A549 (cell line): ENCODE measurements at regions not wholly inside any gene's neighbourhood (a gene's known extent, or its start where the extent isn't known, plus 50 kb on each side); places are given as distances from the start of the nearest gene placed in this dataset.

Experiments used
- CBX2 ChIP-seq: fragments of 200-600 bp; sonication (generic); IDR thresholded peaks from 2 replicates; pipeline ENCODE4 v1.6.1; 2016; ENCODE audit warnings: low read depth, mild to moderate bottlenecking, borderline replicate concordance
- CEBPB ChIP-seq, 2 experiments: fragments of >200 bp in 1 of 2; sonication (Bioruptor Twin) in 1 of 2; formaldehyde crosslinking in 1 of 2; IDR thresholded peaks; 2 replicates each; pipeline ENCODE4 v1.6.1; 2012 to 2016
- CHD2 ChIP-seq: fragments of 150-350 bp; IDR thresholded peaks from 2 replicates; pipeline ENCODE4 v1.6.1; 2014; ENCODE audit warnings: low read length; ENCODE audit not compliant: partially characterized antibody
- FOXS1 ChIP-seq: fragments of 250-450 bp; sonication (Bioruptor Pico); IDR thresholded peaks from 2 replicates; pipeline ENCODE4 v1.5.0; 2020; ENCODE audit warnings: mild to moderate bottlenecking, moderate library complexity
- KDM1A ChIP-seq: fragments of 200-600 bp; sonication (generic); IDR thresholded peaks from 2 replicates; pipeline ENCODE4 v1.6.1; 2016; ENCODE audit warnings: low read depth, mild to moderate bottlenecking
- MAFK ChIP-seq: fragments of 450-650 bp; IDR thresholded peaks from 2 replicates; pipeline ENCODE4 v1.6.1; 2014; ENCODE audit not compliant: partially characterized antibody
- MAX ChIP-seq: IDR thresholded peaks from 2 replicates; pipeline ENCODE4 v1.6.1; 2012
- MAZ ChIP-seq: fragments of 150-350 bp; IDR thresholded peaks from 2 replicates; pipeline ENCODE4 v1.6.1; 2014; ENCODE audit warnings: antibody characterized with exemption, low read depth, low read length, borderline replicate concordance
- POLR2A ChIP-seq: IDR thresholded peaks from 2 replicates; pipeline ENCODE4 v1.6.1; 2012; ENCODE audit warnings: mild to moderate bottlenecking, low read length
- RFX5 ChIP-seq: fragments of 450-650 bp; IDR thresholded peaks from 2 replicates; pipeline ENCODE4 v1.7.1; 2014; ENCODE audit warnings: antibody characterized with exemption, mild to moderate bottlenecking, moderate library complexity
- SREBF2 ChIP-seq: fragments of 450-650 bp; IDR thresholded peaks from 2 replicates; pipeline ENCODE4 v1.6.1; 2014; ENCODE audit warnings: mild to moderate bottlenecking, moderate library complexity
- TF ChIP-seq, protein P1 (sequence below): fragments of >200 bp; sonication (Bioruptor Twin); formaldehyde crosslinking; IDR thresholded peaks from 3 replicates; pipeline ENCODE4 v1.5.1; 2016
- TF ChIP-seq, protein P2 (sequence below): fragments of 250-450 bp; sonication (Bioruptor Pico); IDR thresholded peaks from 2 replicates; pipeline ENCODE4 v1.5.0; 2020; ENCODE audit warnings: low read depth, mild to moderate bottlenecking, moderate library complexity

- TF ChIP-seq, protein P1, sequence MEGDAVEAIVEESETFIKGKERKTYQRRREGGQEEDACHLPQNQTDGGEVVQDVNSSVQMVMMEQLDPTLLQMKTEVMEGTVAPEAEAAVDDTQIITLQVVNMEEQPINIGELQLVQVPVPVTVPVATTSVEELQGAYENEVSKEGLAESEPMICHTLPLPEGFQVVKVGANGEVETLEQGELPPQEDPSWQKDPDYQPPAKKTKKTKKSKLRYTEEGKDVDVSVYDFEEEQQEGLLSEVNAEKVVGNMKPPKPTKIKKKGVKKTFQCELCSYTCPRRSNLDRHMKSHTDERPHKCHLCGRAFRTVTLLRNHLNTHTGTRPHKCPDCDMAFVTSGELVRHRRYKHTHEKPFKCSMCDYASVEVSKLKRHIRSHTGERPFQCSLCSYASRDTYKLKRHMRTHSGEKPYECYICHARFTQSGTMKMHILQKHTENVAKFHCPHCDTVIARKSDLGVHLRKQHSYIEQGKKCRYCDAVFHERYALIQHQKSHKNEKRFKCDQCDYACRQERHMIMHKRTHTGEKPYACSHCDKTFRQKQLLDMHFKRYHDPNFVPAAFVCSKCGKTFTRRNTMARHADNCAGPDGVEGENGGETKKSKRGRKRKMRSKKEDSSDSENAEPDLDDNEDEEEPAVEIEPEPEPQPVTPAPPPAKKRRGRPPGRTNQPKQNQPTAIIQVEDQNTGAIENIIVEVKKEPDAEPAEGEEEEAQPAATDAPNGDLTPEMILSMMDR, result no peak
- TF ChIP-seq MAFK (no peak), POLR2A (no peak), SREBF2 (no peak), CEBPB (IDR thresholded peaks at IDR 0.05) (no peak), MAZ (no peak), RFX5 (no peak), CHD2 (no peak), CBX2 (no peak), FOXS1 (CRISPR knock-in tag) (no peak), KDM1A (no peak), MAX (no peak)
- TF ChIP-seq, protein P2, sequence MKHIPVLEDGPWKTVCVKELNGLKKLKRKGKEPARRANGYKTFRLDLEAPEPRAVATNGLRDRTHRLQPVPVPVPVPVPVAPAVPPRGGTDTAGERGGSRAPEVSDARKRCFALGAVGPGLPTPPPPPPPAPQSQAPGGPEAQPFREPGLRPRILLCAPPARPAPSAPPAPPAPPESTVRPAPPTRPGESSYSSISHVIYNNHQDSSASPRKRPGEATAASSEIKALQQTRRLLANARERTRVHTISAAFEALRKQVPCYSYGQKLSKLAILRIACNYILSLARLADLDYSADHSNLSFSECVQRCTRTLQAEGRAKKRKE, result no peak
Observed at GRCh38 chr11:10945196-10945595, 87.3 kb upstream of the ZBED5 start.
